ENCODE measurements at regions not wholly inside any gene's neighbourhood (a gene's known extent, or its start where the extent isn't known, plus 50 kb on each side); places are given as distances from the start of the nearest gene placed in this dataset.
A peak's percentile ranks its signal among the peaks of the same experiment; 100 is the strongest.

GRCh38 chr3:27533718-27534573 is 49.8 kb upstream of the SLC4A7 start (continued):
- TF ChIP-seq ZNF292 (CRISPR knock-in tag; IDR thresholded peaks at IDR 0.05; ENCODE audit: borderline replicate concordance, low read depth) (peak; percentile 55; the same call in 1 of the 2 replicates), HIC2 (CRISPR knock-in tag; IDR thresholded peaks at IDR 0.05; ENCODE audit: low read depth) (no peak), ZNF605 (CRISPR knock-in tag; IDR thresholded peaks at IDR 0.05) (no peak), ELF3 (CRISPR knock-in tag; IDR thresholded peaks at IDR 0.05) (peak; percentile 83), ZNF574 (CRISPR knock-in tag; IDR thresholded peaks at IDR 0.05) (no peak), PHF8 (CRISPR knock-in tag; IDR thresholded peaks at IDR 0.05) (0 out of 2 replicates have a peak, but pooled peaks have one; percentile 13), CTCF (CRISPR knock-in tag; IDR thresholded peaks at IDR 0.05) (peak; percentile 39), ZC3H13 (CRISPR knock-in tag; IDR thresholded peaks at IDR 0.05) (no peak), TBX2 (CRISPR knock-in tag; IDR thresholded peaks at IDR 0.05; ENCODE audit: borderline replicate concordance) (peak; percentile 84), NKX3-1 (CRISPR knock-in tag; IDR thresholded peaks at IDR 0.05) (no peak), ZNF207 (IDR thresholded peaks at IDR 0.05; ENCODE audit: borderline replicate concordance) (no peak), RCOR2 (CRISPR knock-in tag; IDR thresholded peaks at IDR 0.05) (no peak; the same call in 1 of the 2 replicates), RELA (CRISPR knock-in tag; IDR thresholded peaks at IDR 0.05) (no peak), MTF1 (CRISPR knock-in tag; IDR thresholded peaks at IDR 0.05) (no peak), ZNF430 (CRISPR knock-in tag; IDR thresholded peaks at IDR 0.05) (no peak), MEIS1 (CRISPR knock-in tag; IDR thresholded peaks at IDR 0.05; ENCODE audit: borderline replicate concordance) (no peak), MLXIP (CRISPR knock-in tag; IDR thresholded peaks at IDR 0.05; ENCODE audit: borderline replicate concordance) (no peak), GABPA (IDR thresholded peaks at IDR 0.05; ENCODE audit: low read depth, low read length) (no peak), GABPA (CRISPR knock-in tag; IDR thresholded peaks at IDR 0.05; ENCODE audit: low read depth) (peak; percentile 8), ATRX (CRISPR knock-in tag; IDR thresholded peaks at IDR 0.05; ENCODE audit: borderline replicate concordance) (no peak), NR2F2 (IDR thresholded peaks at IDR 0.05; ENCODE audit: borderline replicate concordance, low read depth) (no peak)
